ENCODE measurements at regions not wholly inside any gene's neighbourhood (a gene's known extent, or its start where the extent isn't known, plus 50 kb on each side); places are given as distances from the start of the nearest gene placed in this dataset.
"Not testable (repeated sequence)": the region's sequence is repeated elsewhere in the genome, so short reads cannot be mapped to it uniquely, and the experiment has no call there.

DNA sequence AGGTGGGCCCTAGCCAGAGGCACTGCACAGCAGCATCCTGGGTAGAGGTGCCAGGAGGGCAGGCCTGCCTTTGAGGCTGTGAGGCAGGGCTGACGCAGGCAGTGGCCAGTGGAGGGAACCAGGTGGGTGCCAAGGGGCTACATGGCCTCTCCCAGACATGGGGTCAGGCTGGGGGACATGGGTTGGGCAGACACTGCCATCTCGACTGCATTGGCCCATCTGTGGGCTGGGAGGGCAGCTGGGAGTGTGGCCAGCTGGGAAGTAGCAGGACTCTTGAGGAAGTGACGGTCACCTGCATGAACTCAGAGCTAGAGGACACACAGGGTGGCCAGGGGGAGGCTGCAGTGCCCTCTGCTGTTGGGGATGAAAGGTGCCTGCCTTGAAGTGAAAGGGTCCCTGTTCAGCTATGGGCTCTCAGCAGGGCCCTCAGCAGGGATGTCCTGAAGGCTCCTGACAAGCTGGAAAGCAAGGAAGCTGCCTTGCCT is 294.6 kb downstream of the CCDC74A start:
- TF ChIP-seq, protein P1, sequence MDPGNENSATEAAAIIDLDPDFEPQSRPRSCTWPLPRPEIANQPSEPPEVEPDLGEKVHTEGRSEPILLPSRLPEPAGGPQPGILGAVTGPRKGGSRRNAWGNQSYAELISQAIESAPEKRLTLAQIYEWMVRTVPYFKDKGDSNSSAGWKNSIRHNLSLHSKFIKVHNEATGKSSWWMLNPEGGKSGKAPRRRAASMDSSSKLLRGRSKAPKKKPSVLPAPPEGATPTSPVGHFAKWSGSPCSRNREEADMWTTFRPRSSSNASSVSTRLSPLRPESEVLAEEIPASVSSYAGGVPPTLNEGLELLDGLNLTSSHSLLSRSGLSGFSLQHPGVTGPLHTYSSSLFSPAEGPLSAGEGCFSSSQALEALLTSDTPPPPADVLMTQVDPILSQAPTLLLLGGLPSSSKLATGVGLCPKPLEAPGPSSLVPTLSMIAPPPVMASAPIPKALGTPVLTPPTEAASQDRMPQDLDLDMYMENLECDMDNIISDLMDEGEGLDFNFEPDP (CRISPR knock-in tag; IDR thresholded peaks at IDR 0.05), result not testable (repeated sequence)
- TF ChIP-seq, protein P2, sequence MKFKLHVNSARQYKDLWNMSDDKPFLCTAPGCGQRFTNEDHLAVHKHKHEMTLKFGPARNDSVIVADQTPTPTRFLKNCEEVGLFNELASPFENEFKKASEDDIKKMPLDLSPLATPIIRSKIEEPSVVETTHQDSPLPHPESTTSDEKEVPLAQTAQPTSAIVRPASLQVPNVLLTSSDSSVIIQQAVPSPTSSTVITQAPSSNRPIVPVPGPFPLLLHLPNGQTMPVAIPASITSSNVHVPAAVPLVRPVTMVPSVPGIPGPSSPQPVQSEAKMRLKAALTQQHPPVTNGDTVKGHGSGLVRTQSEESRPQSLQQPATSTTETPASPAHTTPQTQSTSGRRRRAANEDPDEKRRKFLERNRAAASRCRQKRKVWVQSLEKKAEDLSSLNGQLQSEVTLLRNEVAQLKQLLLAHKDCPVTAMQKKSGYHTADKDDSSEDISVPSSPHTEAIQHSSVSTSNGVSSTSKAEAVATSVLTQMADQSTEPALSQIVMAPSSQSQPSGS (CRISPR knock-in tag; IDR thresholded peaks at IDR 0.05), result not testable (repeated sequence)
- TF ChIP-seq, protein P3, sequence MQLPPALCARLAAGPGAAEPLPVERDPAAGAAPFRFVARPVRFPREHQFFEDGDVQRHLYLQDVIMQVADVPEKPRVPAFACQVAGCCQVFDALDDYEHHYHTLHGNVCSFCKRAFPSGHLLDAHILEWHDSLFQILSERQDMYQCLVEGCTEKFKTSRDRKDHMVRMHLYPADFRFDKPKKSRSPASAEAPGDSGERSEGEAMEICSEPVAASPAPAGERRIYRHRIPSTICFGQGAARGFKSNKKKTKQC (CRISPR knock-in tag; IDR thresholded peaks at IDR 0.05), result not testable (repeated sequence)

Data from K562 (cell line).